ENCODE measurements at regions not wholly inside any gene's neighbourhood (a gene's known extent, or its start where the extent isn't known, plus 50 kb on each side); places are given as distances from the start of the nearest gene placed in this dataset.
"Not testable (repeated sequence)": the region's sequence is repeated elsewhere in the genome, so short reads cannot be mapped to it uniquely, and the experiment has no call there.

DNA sequence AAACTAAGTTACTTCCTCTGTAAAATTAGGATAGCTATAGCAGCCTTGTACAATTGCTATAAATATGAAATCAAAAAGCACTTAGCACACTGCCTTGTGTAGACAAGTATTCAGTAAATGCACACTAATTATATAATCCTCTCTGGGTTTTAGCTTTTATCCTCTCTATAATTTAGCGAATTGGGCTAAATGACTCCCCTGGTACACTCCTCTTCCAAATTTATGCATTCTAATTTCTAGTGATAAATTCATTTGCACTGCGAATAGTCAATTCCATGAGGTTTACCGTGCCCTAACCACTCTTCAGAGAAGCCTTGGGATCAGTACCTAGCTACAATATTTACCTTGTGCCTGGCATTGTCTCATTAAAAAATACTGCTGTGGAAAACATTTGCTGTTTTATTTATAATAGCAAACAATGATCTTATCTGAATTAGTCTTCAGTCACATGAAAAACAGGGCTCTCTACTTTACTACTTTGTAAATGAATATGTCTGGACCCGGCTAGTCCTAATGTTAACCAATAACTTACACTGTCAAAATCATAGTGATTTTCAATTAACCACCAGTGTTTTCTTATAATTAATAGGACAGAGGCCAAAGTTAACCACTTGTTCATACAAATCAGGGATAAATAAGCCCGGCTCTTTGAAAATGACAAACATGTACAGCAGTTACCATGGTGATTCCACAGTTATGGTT, 577.9 kb downstream of the IPMK start:
- no peak for DNase-seq (ENCODE audit: low read depth)

DNA sequence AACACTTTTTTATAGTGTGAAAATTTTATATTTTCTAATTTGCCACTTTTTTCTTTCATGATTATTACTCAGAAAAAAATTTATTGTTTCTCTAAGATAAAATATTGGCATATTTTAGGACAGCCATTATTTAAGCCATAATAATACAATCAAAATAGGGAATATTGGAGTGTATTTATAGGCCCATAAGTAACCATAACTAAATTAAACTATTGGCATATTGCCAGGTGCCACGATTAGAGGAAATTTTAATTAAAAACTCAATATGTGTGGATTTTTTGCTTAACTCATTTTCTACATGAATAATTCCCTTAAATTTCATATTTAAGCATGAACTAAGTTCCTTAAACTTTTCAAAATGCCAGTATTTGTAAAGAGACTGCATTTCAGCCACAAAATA, 587.8 kb downstream of the IPMK start:
- DNase-seq (ENCODE audit: low read depth): no peak

DNA sequence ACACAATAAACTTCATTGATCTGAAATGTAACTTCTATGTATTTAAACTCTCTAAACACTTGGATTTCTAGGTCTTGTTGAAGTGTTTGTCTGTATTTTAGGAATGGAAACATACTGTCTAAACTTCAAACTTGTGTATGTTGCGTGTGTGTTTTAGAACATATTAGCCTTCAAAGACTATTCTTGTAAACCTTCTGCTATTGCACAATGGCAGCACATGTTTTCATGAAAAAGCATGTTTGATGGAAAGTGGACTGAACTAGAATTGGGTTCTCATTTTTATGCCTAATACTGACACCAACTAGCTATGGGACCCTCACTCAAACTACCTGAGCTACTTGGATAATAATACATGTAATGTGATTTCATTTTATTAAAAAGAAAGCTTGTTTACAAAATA, 592.6 kb downstream of the IPMK start:
- DNase-seq (ENCODE audit: low read depth): no peak

DNA sequence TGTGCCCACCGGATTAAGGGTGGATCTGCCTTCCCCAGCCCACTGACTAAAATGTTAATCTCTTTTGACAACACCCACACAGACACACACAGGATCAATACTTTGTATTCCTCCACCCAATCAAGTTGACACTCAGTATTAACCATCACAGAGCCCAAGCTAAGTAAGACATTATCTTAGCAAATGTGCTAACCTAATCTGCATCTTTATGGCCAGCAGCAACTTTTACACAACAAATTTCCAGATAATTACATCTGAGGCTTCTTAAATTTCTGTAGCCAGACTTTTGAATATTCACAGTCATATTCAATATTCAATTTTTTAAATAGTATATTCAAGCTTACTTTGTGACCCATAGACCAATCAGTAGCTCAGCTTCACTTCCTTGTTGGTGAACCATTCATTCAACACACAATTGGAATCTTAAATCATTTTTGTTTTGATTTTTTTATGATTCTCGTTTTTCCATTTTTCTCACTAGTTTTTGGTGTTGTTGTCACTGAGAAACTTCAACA, 594.2 kb downstream of the IPMK start:
- DNase-seq (ENCODE audit: low read depth): no peak

DNA sequence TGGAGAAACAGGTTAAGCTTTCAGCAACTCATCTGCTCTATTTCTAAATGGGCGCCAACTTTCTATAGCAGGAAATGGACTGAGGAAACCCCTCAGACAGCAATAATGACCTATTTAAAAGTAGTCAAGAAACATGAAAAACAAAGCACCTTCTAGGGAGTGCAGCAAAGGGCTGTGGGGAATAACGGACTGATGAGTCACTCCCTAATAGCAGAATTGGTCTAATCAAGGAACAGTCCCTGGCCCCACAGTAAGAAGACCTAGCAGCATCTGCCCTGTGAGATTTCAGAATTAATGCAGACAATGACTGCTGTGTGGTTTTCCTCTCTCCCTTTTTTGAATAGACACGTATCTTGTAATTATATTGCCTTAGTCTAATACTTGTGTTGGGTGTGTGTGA, 602.9 kb downstream of the IPMK start:
- DNase-seq (ENCODE audit: low read depth): no peak

GRCh38 chr10:57663401-57663800, 604.3 kb downstream of the IPMK start:
- no peak for DNase-seq (ENCODE audit: low read depth)

- DNase-seq (ENCODE audit: low read depth): no peak
These were observed 606.5 kb downstream of the IPMK start for GRCh38 chr10:57661206-57661605.

- no peak for DNase-seq (ENCODE audit: low read depth)
These were observed 610.4 kb downstream of the IPMK start for GRCh38 chr10:57657164-57657765.

DNA sequence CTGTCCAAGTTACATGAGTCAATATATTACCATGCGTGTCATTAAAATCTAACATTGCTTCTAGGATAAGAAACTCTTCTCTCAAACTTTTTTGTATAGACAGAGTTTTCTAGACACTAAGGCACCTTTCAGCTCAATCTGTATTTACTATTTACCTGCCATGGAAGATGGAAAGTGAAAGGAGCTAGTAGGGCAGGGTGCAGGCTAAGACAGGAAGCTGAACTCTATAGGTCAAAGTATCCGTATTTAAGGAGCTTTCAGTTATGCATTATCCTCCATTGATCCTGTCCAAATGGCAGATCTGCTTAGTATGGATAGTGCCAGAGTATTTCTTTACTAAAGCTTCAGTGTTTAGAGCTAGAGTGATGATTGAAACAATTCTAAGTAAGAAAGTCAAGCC, 612.8 kb downstream of the IPMK start:
- no peak for DNase-seq (ENCODE audit: low read depth)

DNA sequence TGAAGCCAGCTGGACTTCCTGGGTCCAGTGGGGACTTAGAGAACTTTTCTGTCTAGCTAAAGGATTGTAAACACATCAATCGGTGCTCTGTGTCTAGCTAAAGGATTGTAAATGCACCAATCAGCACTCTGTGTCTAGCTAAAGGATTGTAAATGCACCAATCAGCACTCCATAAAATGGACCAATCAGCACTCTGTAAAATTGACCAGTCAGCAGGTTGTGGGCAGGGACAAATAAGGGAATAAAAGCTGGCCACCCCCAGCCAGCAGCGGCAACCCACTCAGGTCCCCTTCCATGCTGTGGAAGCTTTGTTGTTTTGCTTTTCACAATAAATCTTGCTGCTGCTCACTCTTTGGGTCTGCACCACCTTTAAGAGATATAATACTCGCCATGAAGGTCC, 622.6 kb downstream of the IPMK start:
- DNase-seq (ENCODE audit: low read depth): not testable (repeated sequence)

GRCh38 chr10:57638411-57638810, 629.3 kb downstream of the IPMK start:
- DNase-seq (ENCODE audit: low read depth): no peak

DNA sequence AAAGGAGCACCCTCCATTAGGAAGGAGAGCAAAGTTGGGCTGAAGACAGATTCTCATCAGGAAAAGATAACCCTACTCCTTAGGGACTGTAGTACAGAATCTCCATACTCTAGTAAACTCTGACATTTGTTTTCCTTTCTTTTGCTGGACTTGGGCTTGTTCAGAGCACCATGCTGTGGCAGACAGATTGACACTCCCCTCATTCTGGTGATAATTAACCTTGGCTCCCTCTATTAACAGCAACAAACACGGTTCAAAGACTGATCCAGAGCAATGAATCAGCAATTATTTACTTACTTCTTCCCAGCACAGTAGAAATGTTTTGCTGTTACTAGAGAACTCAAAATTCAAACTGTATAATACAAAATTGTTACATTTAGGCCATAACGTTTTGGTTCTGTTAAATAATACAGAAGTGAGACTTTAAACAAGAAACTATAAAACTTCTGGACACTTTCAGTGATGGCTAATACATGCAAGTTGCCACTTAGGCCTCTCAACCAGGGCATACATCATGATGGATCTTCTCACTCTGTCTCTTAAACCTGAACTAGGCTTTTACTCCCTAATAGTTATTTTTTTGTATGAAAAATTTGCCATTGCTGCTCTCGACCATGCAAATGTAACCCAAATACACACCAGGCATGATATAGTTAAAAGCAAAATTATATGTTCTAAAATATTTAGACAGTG, 639.0 kb downstream of the IPMK start:
- DNase-seq (ENCODE audit: low read depth): no peak

DNA sequence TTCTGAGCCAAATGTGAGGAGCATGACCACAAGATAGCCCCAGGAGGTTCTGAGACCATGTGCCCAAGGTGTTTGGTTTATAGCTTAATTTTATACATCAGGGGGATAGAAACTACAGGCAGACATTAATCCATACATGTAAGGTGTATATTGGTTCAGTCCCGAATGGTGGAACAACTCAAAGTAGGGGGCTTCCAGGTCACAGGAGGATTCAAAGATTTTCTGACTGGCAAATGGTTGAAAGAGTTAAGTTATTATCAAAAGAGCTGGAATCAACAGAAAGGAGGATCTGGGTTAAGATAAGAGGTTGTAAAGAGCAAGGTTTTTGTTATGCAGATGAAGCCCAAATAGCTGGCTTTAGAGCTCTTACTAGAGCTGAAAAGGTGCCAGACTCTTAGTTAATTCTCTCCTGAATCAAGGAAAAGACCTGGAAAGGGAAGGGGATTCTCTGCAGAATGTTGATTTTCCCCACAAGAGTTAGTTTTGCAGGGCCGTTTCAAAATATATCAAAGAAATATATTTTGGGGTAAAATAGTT, 640.0 kb downstream of the IPMK start:
- DNase-seq (ENCODE audit: low read depth): no peak

DNA sequence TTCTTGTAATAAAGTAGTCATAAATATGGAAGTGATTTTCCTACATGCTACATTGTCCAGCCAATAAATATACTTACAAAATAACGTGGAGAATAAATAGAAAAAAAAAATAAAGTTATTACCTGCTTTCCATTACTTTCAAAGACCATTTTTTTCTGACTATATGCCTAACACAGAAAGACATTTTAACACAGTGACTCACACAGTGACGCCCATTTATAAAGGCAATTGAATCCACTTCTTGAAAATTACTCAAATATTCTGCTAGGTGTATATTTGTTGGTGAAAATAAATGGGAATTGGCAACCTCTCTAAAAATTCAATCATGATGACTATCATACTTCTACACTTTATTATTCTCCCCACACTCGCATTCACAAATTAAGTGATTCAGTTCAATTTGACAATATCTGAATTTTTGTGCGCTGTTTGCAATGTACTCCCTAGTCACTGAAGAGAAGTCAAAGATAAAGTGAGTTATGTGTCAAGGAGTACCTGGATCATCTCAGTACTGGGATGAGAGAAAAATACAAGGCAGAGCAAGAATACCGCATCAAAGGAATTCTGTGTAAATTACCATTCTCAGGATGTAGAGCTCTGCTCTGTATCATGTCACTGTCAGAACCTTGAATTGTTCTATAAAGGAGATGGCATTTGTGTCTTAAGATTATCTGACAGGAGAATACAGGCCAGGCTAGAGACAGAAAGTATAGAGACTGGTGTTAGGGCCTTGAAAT, 642.7 kb downstream of the IPMK start:
- DNase-seq (ENCODE audit: low read depth): no peak

DNA sequence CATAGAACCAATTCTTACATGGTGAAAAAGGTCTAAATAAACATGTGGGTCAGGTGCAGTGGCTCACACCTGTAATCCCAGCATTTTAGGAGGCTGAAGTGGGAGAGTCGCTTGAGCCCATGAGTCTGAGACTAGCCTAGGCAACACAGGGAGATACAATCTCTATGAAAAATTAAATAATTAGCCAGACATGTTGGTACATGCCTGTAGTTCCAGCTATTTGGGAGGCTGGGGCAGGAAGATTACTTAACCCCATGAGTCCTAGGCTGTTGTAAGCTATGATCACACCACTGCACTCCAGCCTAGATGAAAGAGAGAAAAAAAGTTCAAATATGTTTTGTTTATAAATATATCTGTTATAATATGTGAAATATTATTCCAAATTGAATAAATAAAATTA, 643.6 kb downstream of the IPMK start:
- no peak for DNase-seq (ENCODE audit: low read depth)

GRCh38 chr10:57621466-57621865, 646.2 kb downstream of the IPMK start:
- DNase-seq (ENCODE audit: low read depth): no peak

GRCh38 chr10:57605948-57606485, 661.7 kb downstream of the IPMK start:
- DNase-seq (ENCODE audit: low read depth): no peak

DNA sequence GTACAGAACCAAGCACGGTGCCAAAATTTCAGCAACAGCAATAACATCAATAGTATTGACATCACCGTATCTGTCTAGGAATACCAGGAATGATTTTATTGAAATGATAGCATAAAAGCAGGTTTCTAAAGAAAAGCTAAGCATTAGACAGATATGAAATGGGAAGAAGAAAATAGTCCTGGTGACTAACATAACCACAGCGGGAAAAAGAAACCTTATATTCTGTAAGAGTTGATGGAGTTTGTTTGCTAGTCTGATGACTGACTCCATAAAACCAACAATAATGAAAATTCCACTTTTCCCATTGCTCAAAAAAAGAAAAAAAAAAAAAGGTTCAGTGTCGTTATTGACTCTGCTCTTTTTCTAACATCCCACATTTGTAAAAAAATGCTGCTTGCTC, 668.3 kb downstream of the IPMK start:
- DNase-seq (ENCODE audit: low read depth): no peak

- no peak for DNase-seq (ENCODE audit: low read depth)
These were observed 673.6 kb downstream of the IPMK start for GRCh38 chr10:57593983-57594573.

DNA sequence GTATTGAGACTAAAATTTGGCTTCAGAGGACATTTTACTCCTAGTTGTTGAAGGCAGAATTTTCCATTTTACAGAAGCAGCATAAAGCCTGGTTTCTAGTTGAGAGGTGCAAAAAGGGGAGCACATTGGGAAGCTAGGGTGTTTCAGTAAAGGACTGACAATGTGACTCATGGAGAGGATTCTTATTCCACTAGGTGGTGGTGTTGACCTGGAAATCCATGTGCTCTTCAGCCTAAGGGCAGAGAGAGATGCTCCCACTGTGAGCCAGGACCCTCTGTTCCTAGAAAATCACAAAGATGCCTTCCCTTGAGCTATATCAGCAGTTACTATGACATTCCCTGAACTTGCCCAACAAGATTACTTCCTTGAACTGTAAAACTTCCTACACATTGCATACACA, 687.8 kb downstream of the IPMK start:
- no peak for DNase-seq (ENCODE audit: low read depth)

- no peak for DNase-seq (ENCODE audit: low read depth)
These were observed 705.5 kb downstream of the IPMK start for GRCh38 chr10:57562211-57562610.

DNA sequence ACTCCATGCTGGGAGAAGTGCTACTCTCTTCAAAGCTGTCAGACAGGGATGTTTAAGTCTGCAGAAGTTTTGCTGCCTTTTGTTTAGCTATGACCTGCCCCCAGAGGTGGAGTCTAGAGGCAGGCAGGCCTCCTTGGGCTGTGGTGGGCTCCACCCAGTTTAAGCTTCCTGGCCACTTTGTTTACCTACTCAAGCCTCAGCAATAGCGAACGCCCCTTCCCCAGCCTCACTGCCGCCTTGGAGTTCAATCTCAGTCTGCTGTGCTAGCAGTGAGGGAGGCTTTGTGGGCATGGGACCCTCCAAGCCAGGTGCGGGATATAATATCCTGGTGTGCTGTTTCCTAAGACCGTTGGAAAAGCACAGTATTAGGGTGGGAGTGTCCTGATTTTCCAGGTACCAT, 715.9 kb downstream of the IPMK start:
- DNase-seq (ENCODE audit: low read depth): not testable (repeated sequence)
